Psoas muscle (tissue), 7 donors: ENCODE measurements at regions not wholly inside any gene's neighbourhood (a gene's known extent, or its start where the extent isn't known, plus 50 kb on each side); places are given as distances from the start of the nearest gene placed in this dataset.

Experiments used
- ATAC-seq, 4 donors: fragments of 200-7000 bp; cut with Tn5 transposase; one replicate each; pipeline ENCODE4 v1.9.1; 2020; ENCODE audit warnings: moderate library complexity in 3 of 4, mild to moderate bottlenecking in 2 of 4
- DNase-seq, 2 donors: peaks; one replicate each; pipeline ENCODE4 v3.0.0-alpha.2; 2020
- H3K27ac ChIP-seq: fragments of 200-600 bp; one replicate; pipeline ENCODE4 v1.8.0; 2022
- H3K27me3 ChIP-seq, 3 donors: fragments of 200-600 bp in 1 of 3; one replicate each; pipeline versions ENCODE4 v1.6.1 to v1.8.0; 2013 to 2022; ENCODE audit warnings: low read length in 2 of 3, mild to moderate bottlenecking in 2 of 3, moderate library complexity in 1 of 3; ENCODE audit not compliant: insufficient read depth in 3 of 3
- H3K36me3 ChIP-seq, 2 donors: fragments of 200-600 bp in 1 of 2; one replicate each; pipeline versions ENCODE4 v1.6.1 to v1.8.0; 2013 to 2022; ENCODE audit warnings: low read depth in 1 of 2, mild to moderate bottlenecking in 1 of 2, moderate library complexity in 1 of 2; ENCODE audit not compliant: insufficient read depth in 1 of 2
- H3K4me1 ChIP-seq: fragments of 200-600 bp; one replicate; pipeline ENCODE4 v1.8.0; 2022
- H3K4me3 ChIP-seq: fragments of 200-600 bp; one replicate; pipeline ENCODE4 v1.8.0; 2022; ENCODE audit warnings: mild to moderate bottlenecking
- H3K9me3 ChIP-seq: fragments of 200-600 bp; one replicate; pipeline ENCODE4 v1.8.0; 2022
- WGBS, 3 donors: extraction: QIAGEN DNeasy Blood & Tissue Kit; methylation state at CpG; one replicate each; pipeline versions ENCODE4 v1.1.6 to v1.1.7; 2013; 5-methylcytosine and 5-hydroxymethylcytosine counted together
- intact Hi-C, 2 donors: fragments of 100-400 bp; cut with DNase I; formaldehyde crosslinking; loops; one replicate each; pipeline versions ENCODE4 v1.11.0 to v1.14.2; 2022
- TF ChIP-seq, protein P1 (sequence below): fragments of 200-600 bp; IDR thresholded peaks from one replicate; pipeline ENCODE4 v1.8.0; 2022; ENCODE audit warnings: antibody characterized with exemption
- donor health status: healthy with polysubstance abuse.
- donor health status: DM: no; HTN: no; CAD: no; lungs with moderate emphysema.
- donor health status: Bipolar disorder and iron deficiency.
- donor health status: healthy.
- donor health status: DM: yes; HTN: yes; CAD: no.
- donor health status: DM: no; HTN: no; CAD: no.
- donor health status: DM: yes; HTN: yes; CAD: no.

DNA sequence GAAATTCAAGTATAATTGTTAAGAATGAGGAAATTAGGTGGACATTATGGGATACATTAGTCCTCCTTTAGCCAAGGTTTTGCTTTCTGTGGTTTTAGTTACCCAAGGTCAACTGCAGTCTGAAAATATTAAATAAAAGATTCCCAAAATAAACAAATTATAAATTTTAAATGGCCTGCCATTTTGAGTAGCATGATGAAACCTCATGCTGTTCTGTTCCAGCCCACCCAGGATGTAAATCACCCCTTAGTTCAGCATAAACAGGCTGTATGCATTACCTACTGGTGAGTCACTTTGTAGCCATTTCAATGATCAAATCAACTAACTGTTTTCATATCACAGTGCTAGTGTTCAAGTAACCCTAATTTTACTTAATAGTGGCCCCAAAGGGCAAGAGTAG lies 132.5 kb upstream of the LYPLAL1 start:
- no peak overlapping the region for H3K27ac ChIP-seq
- no peaks in the 10 kb centered on the region for H3K4me1 ChIP-seq
- no peak overlapping the region for H3K4me3 ChIP-seq
- no peaks in the 10 kb centered on the region for H3K27me3 ChIP-seq
- intact Hi-C loops: no loop called here
- TF ChIP-seq, protein P1, sequence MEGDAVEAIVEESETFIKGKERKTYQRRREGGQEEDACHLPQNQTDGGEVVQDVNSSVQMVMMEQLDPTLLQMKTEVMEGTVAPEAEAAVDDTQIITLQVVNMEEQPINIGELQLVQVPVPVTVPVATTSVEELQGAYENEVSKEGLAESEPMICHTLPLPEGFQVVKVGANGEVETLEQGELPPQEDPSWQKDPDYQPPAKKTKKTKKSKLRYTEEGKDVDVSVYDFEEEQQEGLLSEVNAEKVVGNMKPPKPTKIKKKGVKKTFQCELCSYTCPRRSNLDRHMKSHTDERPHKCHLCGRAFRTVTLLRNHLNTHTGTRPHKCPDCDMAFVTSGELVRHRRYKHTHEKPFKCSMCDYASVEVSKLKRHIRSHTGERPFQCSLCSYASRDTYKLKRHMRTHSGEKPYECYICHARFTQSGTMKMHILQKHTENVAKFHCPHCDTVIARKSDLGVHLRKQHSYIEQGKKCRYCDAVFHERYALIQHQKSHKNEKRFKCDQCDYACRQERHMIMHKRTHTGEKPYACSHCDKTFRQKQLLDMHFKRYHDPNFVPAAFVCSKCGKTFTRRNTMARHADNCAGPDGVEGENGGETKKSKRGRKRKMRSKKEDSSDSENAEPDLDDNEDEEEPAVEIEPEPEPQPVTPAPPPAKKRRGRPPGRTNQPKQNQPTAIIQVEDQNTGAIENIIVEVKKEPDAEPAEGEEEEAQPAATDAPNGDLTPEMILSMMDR: no peak
- no peaks in the 10 kb centered on the region for H3K36me3 ChIP-seq
- DNase-seq (no peak), ATAC-seq (no peak)
- no peaks in the 10 kb centered on the region for H3K9me3 ChIP-seq

DNA sequence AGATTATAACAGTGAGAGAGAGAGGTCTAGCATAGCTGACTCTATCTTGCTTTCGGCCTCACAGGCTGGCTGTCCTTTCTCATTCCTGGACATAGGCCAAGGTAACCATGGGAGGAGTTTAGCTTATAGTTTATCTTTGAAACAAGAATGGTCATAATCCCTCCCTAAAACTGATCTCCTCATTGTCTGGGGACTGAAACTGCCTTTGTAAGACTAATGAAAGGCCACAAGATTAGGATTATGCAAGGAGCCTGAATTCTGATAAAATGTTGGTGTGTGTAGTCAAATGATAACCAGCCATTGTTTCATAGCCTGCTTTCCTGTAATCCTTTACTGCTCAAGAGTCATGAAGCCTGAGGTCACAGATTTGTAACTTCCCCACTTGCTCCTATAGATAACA lies 131.9 kb upstream of the LYPLAL1 start:
- H3K4me1 ChIP-seq: no peaks in the 10 kb centered on the region
- H3K4me3 ChIP-seq: no peak overlapping the region
- 0 to 95% (median 39%) methylated on average over 1 of the region's 1 CpG for WGBS, 3 donors
- no peak for DNase-seq
- TF ChIP-seq, protein P1: no peak
- no peak overlapping the region for H3K27ac ChIP-seq
- H3K9me3 ChIP-seq: no peaks in the 10 kb centered on the region
- no peaks in the 10 kb centered on the region for H3K36me3 ChIP-seq
- intact Hi-C loops: no loop called here
- ATAC-seq: no peak
- H3K27me3 ChIP-seq: no peaks in the 10 kb centered on the region

DNA sequence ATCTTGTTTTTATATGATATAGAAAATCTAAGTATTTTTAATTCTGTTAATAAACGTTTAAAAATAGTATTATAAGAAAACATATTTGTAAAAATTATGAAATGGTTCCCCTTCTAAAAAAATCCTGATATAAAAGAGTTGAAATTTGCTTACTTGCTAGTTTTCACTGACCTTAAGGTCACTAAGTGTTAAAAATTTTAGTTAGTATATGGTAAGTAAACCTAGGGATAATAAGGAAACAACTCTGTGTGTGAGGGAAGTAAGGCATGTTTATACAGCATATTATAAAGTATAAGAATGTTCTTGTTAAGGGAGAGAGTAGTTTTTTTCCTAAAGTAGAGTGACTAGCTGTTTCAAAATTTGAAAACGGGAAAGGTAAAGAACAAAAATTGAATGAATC lies 130.9 kb upstream of the LYPLAL1 start:
- no peak overlapping the region for H3K27ac ChIP-seq
- intact Hi-C loops: no loop called here

DNA sequence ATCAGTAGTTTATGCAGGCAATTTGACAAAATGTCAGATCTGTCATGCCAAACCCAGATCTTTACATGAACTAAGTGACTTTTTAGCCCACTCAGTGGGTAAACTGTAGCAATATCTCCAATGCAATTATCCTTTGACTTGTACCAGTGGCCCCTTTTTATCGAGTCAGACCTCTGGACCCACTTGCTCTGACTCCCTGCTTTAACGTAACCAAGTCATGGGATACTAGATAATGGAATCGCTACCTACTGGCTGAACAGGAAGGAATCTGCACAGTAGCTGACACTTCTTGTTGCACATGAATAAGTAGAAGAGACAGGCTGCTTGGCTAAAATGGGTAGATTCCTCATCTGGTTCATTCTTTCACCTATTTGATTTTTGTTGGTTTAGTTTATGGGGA lies 128.4 kb upstream of the LYPLAL1 start:
- H3K4me3 ChIP-seq: no peak overlapping the region
- no peaks in the 10 kb centered on the region for H3K4me1 ChIP-seq
- no peaks in the 10 kb centered on the region for H3K9me3 ChIP-seq
- intact Hi-C loops: no loop called here
- no peak for ATAC-seq
- H3K27ac ChIP-seq: no peak overlapping the region
- DNase-seq: no peak
- WGBS, 3 donors: 96 to 99% (median 97%) methylated on average over 3 of the region's 3 CpGs
- TF ChIP-seq, protein P1: no peak
- no peaks in the 10 kb centered on the region for H3K27me3 ChIP-seq
- no peaks in the 10 kb centered on the region for H3K36me3 ChIP-seq

More for the DNA sequence above, 130.9 kb upstream of the LYPLAL1 start:
- Histone ChIP-seq H3K36me3 (no peaks in the 10 kb centered on the region), H3K27me3 (no peaks in the 10 kb centered on the region), H3K9me3 (no peaks in the 10 kb centered on the region), H3K4me1 (no peaks in the 10 kb centered on the region), H3K4me3 (no peak overlapping the region)
- no peak for ATAC-seq
- 43 to 85% (median 73%) methylated on average over 2 of the region's 2 CpGs for WGBS, 3 donors
- TF ChIP-seq, protein P1: no peak
- no peak for DNase-seq

DNA sequence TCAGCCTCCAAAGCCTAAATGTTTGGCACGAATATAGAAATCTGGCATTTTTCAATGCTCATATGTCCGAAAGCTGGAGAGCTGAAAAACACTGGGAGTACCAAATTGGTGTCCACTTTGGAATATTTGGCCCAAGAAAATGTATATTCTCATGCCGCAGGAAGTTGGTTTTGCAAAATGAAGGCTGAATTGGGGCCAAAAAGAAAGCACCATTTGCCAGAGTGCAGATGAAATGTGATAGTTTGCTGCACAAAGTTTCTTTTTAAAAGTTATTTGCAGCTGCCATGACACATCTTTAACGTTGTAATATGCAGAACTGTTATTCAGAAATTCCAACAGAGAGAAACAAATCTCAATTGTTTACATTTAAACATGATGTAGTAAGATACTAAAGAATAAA lies 124.2 kb upstream of the LYPLAL1 start:
- TF ChIP-seq, protein P1: no peak
- WGBS, 3 donors: 20 to 39% (median 27%) methylated on average over 4 of the region's 4 CpGs
- H3K36me3 ChIP-seq: no peaks in the 10 kb centered on the region
- no peak overlapping the region for H3K27ac ChIP-seq
- no peaks in the 10 kb centered on the region for H3K4me1 ChIP-seq
- intact Hi-C loops: no loop called here
- ATAC-seq (no peak), DNase-seq (no peak)
- no peaks in the 10 kb centered on the region for H3K27me3 ChIP-seq
- no peak overlapping the region for H3K4me3 ChIP-seq
- H3K9me3 ChIP-seq: no peaks in the 10 kb centered on the region
